Neural progenitor cell (in vitro differentiated cells): ENCODE measurements at regions not wholly inside any gene's neighbourhood (a gene's known extent, or its start where the extent isn't known, plus 50 kb on each side); places are given as distances from the start of the nearest gene placed in this dataset.

ENCODE experiments used
- DNase-seq: peaks from one replicate; pipeline ENCODE4 v3.0.0-alpha.2; 2016; ENCODE audit warnings: low spot score
- H2AFZ ChIP-seq: fragments of 200-600 bp; sonication (generic); replicated peaks from 2 replicates; pipeline ENCODE4 v1.6.1; 2016; ENCODE audit warnings: antibody characterized with exemption
- H3F3A ChIP-seq: fragments of 200-600 bp; sonication (generic); 2 replicates; pipeline ENCODE4 v1.6.1; 2016; ENCODE audit warnings: antibody characterized with exemption, low read depth
- H3K27ac ChIP-seq: fragments of 200-600 bp; sonication (generic); 2 replicates; pipeline ENCODE4 v1.5.1; 2016; ENCODE audit warnings: mild to moderate bottlenecking
- H3K27me3 ChIP-seq: fragments of 200-600 bp; sonication (generic); 2 replicates; pipeline ENCODE4 v1.6.1; 2016; ENCODE audit warnings: mild to moderate bottlenecking, moderate library complexity
- H3K36me3 ChIP-seq: fragments of 200-600 bp; sonication (generic); 2 replicates; pipeline ENCODE4 v1.5.1; 2016
- H3K4me1 ChIP-seq: fragments of 200-600 bp; sonication (generic); 2 replicates; pipeline ENCODE4 v1.6.1; 2016; ENCODE audit warnings: mixed run types
- H3K4me2 ChIP-seq: fragments of 200-600 bp; sonication (generic); 2 replicates; pipeline ENCODE4 v1.6.1; 2016
- H3K4me3 ChIP-seq: fragments of 200-600 bp; sonication (generic); 2 replicates; pipeline ENCODE4 v1.5.1; 2016
- H3K79me2 ChIP-seq: fragments of 200-600 bp; sonication (generic); 2 replicates; pipeline ENCODE4 v1.6.1; 2016; ENCODE audit warnings: low read depth
- H3K9ac ChIP-seq: fragments of 200-600 bp; sonication (generic); 2 replicates; pipeline ENCODE4 v1.6.1; 2016
- H3K9me3 ChIP-seq: fragments of 200-600 bp; sonication (generic); 2 replicates; pipeline ENCODE4 v1.5.1; 2016; ENCODE audit warnings: low read depth
- H4K20me1 ChIP-seq: fragments of 200-600 bp; sonication (generic); 2 replicates; pipeline ENCODE4 v1.6.1; 2016; ENCODE audit warnings: low read depth
- H3K27ac Mint-ChIP-seq: 3 replicates; pipeline ENCODE4 v1.8.0; 2021; ENCODE audit warnings: mixed read lengths
- H3K27me3 Mint-ChIP-seq: 2 replicates; pipeline ENCODE4 v1.8.0; 2022; ENCODE audit warnings: low read depth, mild to moderate bottlenecking, inconsistent platforms, moderate library complexity, mixed read lengths; ENCODE audit not compliant: insufficient read depth
- H3K36me3 Mint-ChIP-seq: 3 replicates; pipeline ENCODE4 v1.8.0; 2021; ENCODE audit warnings: mixed read lengths
- H3K4me1 Mint-ChIP-seq: 3 replicates; pipeline ENCODE4 v1.8.0; 2021; ENCODE audit warnings: mixed read lengths
- H3K4me3 Mint-ChIP-seq: 3 replicates; pipeline ENCODE4 v1.8.0; 2021; ENCODE audit warnings: mild to moderate bottlenecking, moderate library complexity, mixed read lengths
- H3K9me3 Mint-ChIP-seq: 3 replicates; pipeline ENCODE4 v1.8.0; 2020; ENCODE audit warnings: mixed read lengths
- CTCF ChIP-seq: fragments of 200-600 bp; sonication (generic); IDR thresholded peaks from 2 replicates; pipeline ENCODE4 v1.5.1; 2017; ENCODE audit warnings: antibody characterized with exemption, mild to moderate bottlenecking
- EZH2 ChIP-seq: fragments of 200-600 bp; sonication (generic); IDR thresholded peaks from 2 replicates; pipeline ENCODE4 v1.6.1; 2017; ENCODE audit warnings: antibody characterized with exemption, mild to moderate bottlenecking, moderate library complexity
- EZH2phosphoT487 ChIP-seq: fragments of 200-600 bp; sonication (generic); IDR thresholded peaks from 2 replicates; pipeline ENCODE4 v1.6.1; 2017; ENCODE audit warnings: antibody characterized with exemption

GRCh38 chr4:19614171-19614570 lies 637.5 kb upstream of the SLIT2 start:
- H3K4me1 Mint-ChIP-seq, result no peaks in the 10 kb centered on the region
- Histone ChIP-seq H3K4me3 (no peak overlapping the region), H3K79me2 (no peaks in the 10 kb centered on the region), H3K36me3 (no peaks in the 10 kb centered on the region), H3K27ac (no peak overlapping the region), H3K27me3 (no peaks in the 10 kb centered on the region), H2AFZ (no peak overlapping the region), H4K20me1 (no peaks in the 10 kb centered on the region), H3K4me1 (no peaks in the 10 kb centered on the region), H3K9ac (no peak overlapping the region), H3K9me3 (no peaks in the 10 kb centered on the region), H3F3A (no peaks in the 10 kb centered on the region), H3K4me2 (no peak overlapping the region)
- peaks cover 13% of the 10 kb centered on the region for H3K9me3 Mint-ChIP-seq
- no peak overlapping the region for H3K27ac Mint-ChIP-seq
- TF ChIP-seq EZH2 (no peak), CTCF (no peak), EZH2phosphoT487 (no peak)
- H3K27me3 Mint-ChIP-seq, result no peaks in the 10 kb centered on the region
- H3K4me3 Mint-ChIP-seq, result no peak overlapping the region
- DNase-seq, result no peak
- H3K36me3 Mint-ChIP-seq, result peaks cover 4% of the 10 kb centered on the region

- TF ChIP-seq CTCF, result no peak
- no peak for TF ChIP-seq EZH2phosphoT487
- no peak for TF ChIP-seq EZH2
- DNase-seq, result no peak
- Histone ChIP-seq H3K4me3 (no peak overlapping the region), H4K20me1 (no peaks in the 10 kb centered on the region), H3F3A (no peaks in the 10 kb centered on the region), H3K9me3 (no peaks in the 10 kb centered on the region), H3K4me1 (no peaks in the 10 kb centered on the region), H2AFZ (no peak overlapping the region), H3K36me3 (no peaks in the 10 kb centered on the region), H3K9ac (no peak overlapping the region), H3K4me2 (no peak overlapping the region), H3K27me3 (no peaks in the 10 kb centered on the region), H3K27ac (no peak overlapping the region), H3K79me2 (no peaks in the 10 kb centered on the region)
- Mint-ChIP-seq H3K9me3 (peaks cover under 1% of the 10 kb centered on the region), H3K27me3 (no peaks in the 10 kb centered on the region), H3K36me3 (no peaks in the 10 kb centered on the region), H3K4me1 (peaks cover 9% of the 10 kb centered on the region), H3K27ac (no peak overlapping the region), H3K4me3 (no peak overlapping the region)
Measured at GRCh38 chr4:19596342-19596741, 655.4 kb upstream of the SLIT2 start.

GRCh38 chr4:19592391-19592790 lies 659.3 kb upstream of the SLIT2 start:
- no peaks in the 10 kb centered on the region for H3K27me3 ChIP-seq
- Mint-ChIP-seq H3K9me3 (peaks cover 3% of the 10 kb centered on the region), H3K27ac (no peak overlapping the region), H3K36me3 (no peaks in the 10 kb centered on the region), H3K4me1 (no peaks in the 10 kb centered on the region), H3K4me3 (no peak overlapping the region), H3K27me3 (no peaks in the 10 kb centered on the region)
- no peaks in the 10 kb centered on the region for H3F3A ChIP-seq
- no peak overlapping the region for H2AFZ ChIP-seq
- H3K4me3 ChIP-seq, result no peak overlapping the region
- H3K79me2 ChIP-seq, result no peaks in the 10 kb centered on the region
- DNase-seq, result no peak
- H3K9ac ChIP-seq, result no peak overlapping the region
- no peak overlapping the region for H3K27ac ChIP-seq
- H3K36me3 ChIP-seq, result no peaks in the 10 kb centered on the region
- H3K4me1 ChIP-seq, result no peaks in the 10 kb centered on the region
- H4K20me1 ChIP-seq, result no peaks in the 10 kb centered on the region
- no peak for TF ChIP-seq EZH2
- TF ChIP-seq EZH2phosphoT487, result no peak
- TF ChIP-seq CTCF, result no peak
- no peaks in the 10 kb centered on the region for H3K9me3 ChIP-seq
- H3K4me2 ChIP-seq, result no peak overlapping the region
